Progenitor cell of endocrine pancreas (in vitro differentiated cells): ENCODE measurements at regions not wholly inside any gene's neighbourhood (a gene's known extent, or its start where the extent isn't known, plus 50 kb on each side); places are given as distances from the start of the nearest gene placed in this dataset.

ENCODE experiments used
- DNase-seq: peaks from one replicate; pipeline ENCODE4 v3.0.0; 2021; ENCODE audit warnings: low spot score; ENCODE audit not compliant: unreplicated experiment
- H3K27ac Mint-ChIP-seq: 2 replicates; pipeline ENCODE4 v1.8.0; 2021; ENCODE audit warnings: mild to moderate bottlenecking, moderate library complexity, mixed read lengths
- H3K27me3 Mint-ChIP-seq: 2 replicates; pipeline ENCODE4 v1.8.0; 2021; ENCODE audit warnings: mixed read lengths
- H3K36me3 Mint-ChIP-seq: 2 replicates; pipeline ENCODE4 v1.8.0; 2022; ENCODE audit warnings: mixed read lengths; ENCODE audit not compliant: insufficient read depth
- H3K4me1 Mint-ChIP-seq: 2 replicates; pipeline ENCODE4 v1.8.0; 2021; ENCODE audit warnings: low read depth, mixed read lengths
- H3K4me3 Mint-ChIP-seq: 2 replicates; pipeline ENCODE4 v1.8.0; 2021; ENCODE audit warnings: low read depth, mild to moderate bottlenecking, moderate library complexity, mixed read lengths
- H3K9me3 Mint-ChIP-seq: 2 replicates; pipeline ENCODE4 v1.8.0; 2021; ENCODE audit warnings: low read depth, mixed read lengths
- CTCF ChIP-seq: fragments of 200-600 bp; sonication (generic); IDR thresholded peaks from one replicate; pipeline ENCODE4 v1.5.0; 2021; ENCODE audit warnings: antibody characterized with exemption, mild to moderate bottlenecking; ENCODE audit not compliant: unreplicated experiment

GRCh38 chr18:75115514-75115913 lies 93.4 kb downstream of the PTGR3 start:
- Mint-ChIP-seq H3K9me3 (no peaks in the 10 kb centered on the region), H3K4me1 (no peaks in the 10 kb centered on the region), H3K36me3 (no peaks in the 10 kb centered on the region), H3K27ac (no peak overlapping the region), H3K4me3 (no peak overlapping the region), H3K27me3 (peaks cover 2% of the 10 kb centered on the region)
- DNase-seq, result no peak
- TF ChIP-seq CTCF, result no peak
